ENCODE measurements at regions not wholly inside any gene's neighbourhood (a gene's known extent, or its start where the extent isn't known, plus 50 kb on each side); places are given as distances from the start of the nearest gene placed in this dataset.

- Histone ChIP-seq H2AFZ (ENCODE audit: low read length) (no peak overlapping the region), H4K20me1 (ENCODE audit: insufficient read depth, low read length) (no peaks in the 10 kb centered on the region), H3K9ac (ENCODE audit: low read length) (no peak overlapping the region), H3K4me1 (ENCODE audit: insufficient read depth, low read length, severe bottlenecking) (no peaks in the 10 kb centered on the region), H3K4me2 (ENCODE audit: low read length) (no peak overlapping the region), H3K36me3 (ENCODE audit: insufficient read depth, low read length) (no peaks in the 10 kb centered on the region), H3K4me3 (ENCODE audit: low read depth, low read length, poor library complexity, severe bottlenecking) (no peak overlapping the region), H3K9me2 (ENCODE audit: low read depth, low read length) (no peaks in the 10 kb centered on the region), H3K9me3 (ENCODE audit: low read length) (no peaks in the 10 kb centered on the region), H3K27ac (ENCODE audit: low read depth, low read length, poor library complexity, severe bottlenecking) (no peak overlapping the region), H3F3A (ENCODE audit: insufficient read depth, low read length) (no peaks in the 10 kb centered on the region), H3K27me3 (ENCODE audit: insufficient read depth, low read length) (no peaks in the 10 kb centered on the region), H3K79me2 (ENCODE audit: insufficient read depth, low read length) (no peaks in the 10 kb centered on the region)
- no peak for TF ChIP-seq CTCF (IDR thresholded peaks at IDR 0.05; ENCODE audit: low read length)
- TF ChIP-seq EZH2 (IDR thresholded peaks at IDR 0.05; ENCODE audit: borderline replicate concordance, low read length), result no peak
These were observed 366.9 kb upstream of the NUDT12 start for GRCh38 chr5:103929338-103930013.

- Histone ChIP-seq H3K9me2 (ENCODE audit: low read depth, low read length) (no peaks in the 10 kb centered on the region), H3K79me2 (ENCODE audit: insufficient read depth, low read length) (no peaks in the 10 kb centered on the region), H3K27me3 (ENCODE audit: insufficient read depth, low read length) (no peaks in the 10 kb centered on the region), H3K4me1 (ENCODE audit: insufficient read depth, low read length, severe bottlenecking) (no peaks in the 10 kb centered on the region), H3K9me3 (ENCODE audit: low read length) (no peaks in the 10 kb centered on the region), H2AFZ (ENCODE audit: low read length) (no peak overlapping the region), H3K4me3 (ENCODE audit: low read depth, low read length, poor library complexity, severe bottlenecking) (no peak overlapping the region), H3F3A (ENCODE audit: insufficient read depth, low read length) (no peaks in the 10 kb centered on the region), H4K20me1 (ENCODE audit: insufficient read depth, low read length) (no peaks in the 10 kb centered on the region), H3K27ac (ENCODE audit: low read depth, low read length, poor library complexity, severe bottlenecking) (no peak overlapping the region), H3K36me3 (ENCODE audit: insufficient read depth, low read length) (no peaks in the 10 kb centered on the region), H3K9ac (ENCODE audit: low read length) (no peak overlapping the region), H3K4me2 (ENCODE audit: low read length) (no peak overlapping the region)
- TF ChIP-seq CTCF (IDR thresholded peaks at IDR 0.05; ENCODE audit: low read length), result no peak
- no peak for TF ChIP-seq EZH2 (IDR thresholded peaks at IDR 0.05; ENCODE audit: borderline replicate concordance, low read length)
These were observed 365.1 kb upstream of the NUDT12 start for GRCh38 chr5:103927739-103928138.

GRCh38 chr5:103923616-103924168, 361.1 kb upstream of the NUDT12 start:
- TF ChIP-seq CTCF (IDR thresholded peaks at IDR 0.05; ENCODE audit: low read length) (no peak), EZH2 (IDR thresholded peaks at IDR 0.05; ENCODE audit: borderline replicate concordance, low read length) (no peak)
- Histone ChIP-seq H3K4me2 (ENCODE audit: low read length) (no peak overlapping the region), H3K36me3 (ENCODE audit: insufficient read depth, low read length) (no peaks in the 10 kb centered on the region), H3K4me3 (ENCODE audit: low read depth, low read length, poor library complexity, severe bottlenecking) (no peak overlapping the region), H3K27me3 (ENCODE audit: insufficient read depth, low read length) (no peaks in the 10 kb centered on the region), H3K4me1 (ENCODE audit: insufficient read depth, low read length, severe bottlenecking) (no peaks in the 10 kb centered on the region), H3F3A (ENCODE audit: insufficient read depth, low read length) (no peaks in the 10 kb centered on the region), H4K20me1 (ENCODE audit: insufficient read depth, low read length) (no peaks in the 10 kb centered on the region), H3K9me2 (ENCODE audit: low read depth, low read length) (no peaks in the 10 kb centered on the region), H2AFZ (ENCODE audit: low read length) (no peak overlapping the region), H3K79me2 (ENCODE audit: insufficient read depth, low read length) (no peaks in the 10 kb centered on the region), H3K27ac (ENCODE audit: low read depth, low read length, poor library complexity, severe bottlenecking) (no peak overlapping the region), H3K9me3 (ENCODE audit: low read length) (no peaks in the 10 kb centered on the region), H3K9ac (ENCODE audit: low read length) (no peak overlapping the region)
